ENCODE measurements at regions not wholly inside any gene's neighbourhood (a gene's known extent, or its start where the extent isn't known, plus 50 kb on each side); places are given as distances from the start of the nearest gene placed in this dataset.
A peak's percentile ranks its signal among the peaks of the same experiment; 100 is the strongest.
"Not testable (repeated sequence)": the region's sequence is repeated elsewhere in the genome, so short reads cannot be mapped to it uniquely, and the experiment has no call there.

DNA sequence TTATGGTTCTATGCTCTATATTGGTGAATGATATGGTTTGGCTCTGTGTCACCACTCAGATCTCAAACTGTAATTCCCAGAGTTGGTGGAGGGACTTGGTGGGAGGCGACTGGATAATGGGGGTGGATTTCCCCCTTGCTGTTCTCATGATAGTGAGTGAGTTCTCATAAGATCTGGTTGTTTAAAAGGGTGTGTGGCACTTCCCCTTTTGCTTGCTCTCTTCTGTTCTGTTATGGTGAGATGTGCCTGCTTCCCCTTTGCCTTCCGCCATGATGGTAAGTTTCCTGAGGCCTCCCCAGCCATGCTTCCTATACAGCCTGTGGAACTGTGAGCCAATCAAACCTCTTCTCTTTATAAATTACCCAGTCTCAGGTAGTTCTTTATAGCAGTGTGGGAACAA lies 446.6 kb upstream of the PDE3A start:
- DNase-seq: not testable (repeated sequence)

DNA sequence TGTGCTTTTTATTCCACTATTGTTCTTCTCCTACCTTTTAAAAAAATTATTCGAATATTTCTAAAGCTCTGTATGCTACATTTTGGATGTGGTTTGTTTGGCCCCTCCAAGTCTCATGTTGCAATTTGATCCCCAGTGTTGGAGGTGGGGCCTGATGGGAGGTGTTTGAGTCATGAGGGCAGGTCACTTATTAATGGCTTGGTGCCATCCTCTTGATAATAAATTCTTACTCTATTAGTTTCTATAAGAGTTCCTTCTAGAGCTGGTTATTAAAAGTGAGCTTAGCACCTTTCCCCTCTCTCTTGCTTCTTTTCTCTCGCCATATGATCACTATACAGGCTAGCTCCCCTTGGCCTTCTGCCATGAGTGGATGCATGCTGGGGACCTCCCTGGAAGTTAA lies 445.6 kb upstream of the PDE3A start:
- DNase-seq: no peak

DNA sequence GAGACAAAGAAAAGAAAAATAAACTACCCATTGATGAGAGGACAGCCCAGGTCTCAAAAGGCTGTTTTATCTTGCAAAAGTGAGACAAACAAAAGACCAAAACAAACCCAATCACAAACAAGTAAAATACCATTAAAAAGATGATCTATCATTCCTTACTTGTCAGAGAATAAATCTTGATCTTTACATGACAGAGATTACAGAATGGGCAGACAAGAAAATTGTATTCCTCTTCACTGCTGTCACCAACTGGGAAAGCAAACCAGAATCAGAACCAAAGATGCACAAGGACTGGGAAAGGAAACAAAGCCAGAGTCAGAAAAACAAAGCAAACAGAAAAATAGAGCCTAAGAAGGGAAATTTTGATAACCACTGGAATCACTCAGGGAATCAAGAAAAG lies 444.0 kb upstream of the PDE3A start:
- no peak for DNase-seq

DNA sequence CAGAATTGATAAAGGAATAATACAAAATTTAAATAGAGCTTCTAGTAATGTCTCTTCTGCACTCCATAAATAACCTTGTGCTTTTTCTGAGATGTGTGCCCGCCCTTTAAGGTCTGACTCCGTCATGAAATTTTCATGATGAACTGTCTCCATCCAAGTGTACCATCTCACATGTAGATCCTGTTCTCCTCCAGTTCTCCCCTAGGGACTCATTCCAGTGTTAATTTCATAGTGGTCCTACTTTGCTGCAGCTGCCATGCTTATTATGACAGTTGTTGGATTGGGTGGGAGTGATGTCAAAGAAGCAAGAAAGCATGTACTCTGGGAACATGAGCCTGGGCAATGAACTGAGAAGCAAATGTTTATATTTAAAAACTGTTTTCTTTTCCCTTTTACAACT lies 442.5 kb upstream of the PDE3A start:
- DNase-seq: peak in 1 of 3 experiments; percentile 17

DNA sequence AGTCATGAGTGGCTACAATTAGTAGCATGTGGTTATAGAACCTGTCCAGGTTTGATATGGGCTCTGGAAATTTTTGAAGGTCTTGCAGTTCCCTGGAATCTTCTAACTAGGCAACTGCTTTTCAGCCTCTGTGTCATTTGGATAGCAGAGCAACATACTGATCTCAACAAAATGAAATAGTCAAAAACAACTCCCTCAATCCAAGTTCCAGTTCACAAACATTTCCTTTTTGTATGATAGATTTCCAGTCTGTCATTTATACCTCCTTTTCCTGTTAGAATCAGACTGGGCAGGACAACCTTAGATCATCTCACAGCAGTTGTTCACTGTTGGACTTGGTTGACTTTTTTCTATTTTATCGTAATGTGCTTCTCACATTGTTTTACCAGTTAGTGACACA lies 442.1 kb upstream of the PDE3A start:
- DNase-seq: no peak

DNA sequence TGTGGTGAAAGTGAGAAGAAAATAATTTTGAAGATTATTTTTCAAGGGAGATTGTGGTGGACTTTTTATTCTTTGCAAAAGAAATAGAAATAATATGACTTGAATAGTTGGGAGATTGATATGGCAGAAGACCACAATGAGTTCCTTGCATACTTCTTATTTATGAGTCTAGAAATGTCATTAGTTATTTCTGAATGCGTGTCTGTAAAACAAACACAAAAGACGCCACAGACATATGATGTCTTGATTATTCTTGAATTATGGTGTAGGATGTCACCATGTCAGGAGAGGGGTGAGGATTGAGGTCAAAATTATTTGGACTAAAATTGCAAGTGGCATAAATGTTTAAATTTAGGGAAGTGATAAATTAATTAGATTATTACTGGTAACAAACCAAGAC lies 440.7 kb upstream of the PDE3A start:
- no peak for DNase-seq

DNA sequence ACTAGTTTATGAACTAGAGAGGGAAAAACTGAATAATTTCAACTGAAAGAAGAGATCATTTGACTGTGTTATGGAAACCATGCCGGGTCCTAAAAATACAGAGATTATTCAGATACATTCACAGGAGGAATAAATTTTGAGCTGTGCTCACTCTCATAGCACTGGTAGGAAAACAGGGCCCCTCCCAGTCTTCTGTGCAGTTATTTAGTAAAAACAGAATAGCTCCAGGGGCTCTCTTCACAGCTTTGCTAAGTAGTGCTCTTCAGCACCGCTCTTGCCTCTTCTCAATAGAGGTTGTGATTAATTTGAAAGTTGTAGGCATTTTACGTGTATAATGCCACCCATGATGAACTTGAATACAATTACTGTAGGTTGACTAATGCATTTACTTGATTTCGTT lies 435.9 kb upstream of the PDE3A start:
- DNase-seq: peak in 1 of 3 experiments; percentile 3

DNA sequence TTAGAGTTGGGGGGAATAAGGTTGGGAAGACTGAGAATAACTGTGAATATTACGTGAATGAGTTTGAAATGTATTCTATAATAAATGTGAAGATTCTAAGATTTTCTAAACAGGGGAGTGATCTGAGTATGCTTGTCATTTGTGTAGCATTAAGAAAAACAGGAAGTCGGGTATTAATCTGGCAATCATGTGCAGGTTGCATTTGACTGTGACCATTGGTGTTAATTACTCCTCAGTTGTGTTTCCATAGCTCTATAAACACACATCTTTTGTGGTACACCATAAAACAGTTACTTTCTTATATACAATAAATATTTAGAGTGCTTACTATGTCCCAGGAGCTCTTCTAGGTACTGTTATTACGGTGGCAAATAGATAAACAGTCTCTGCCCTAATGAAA lies 434.4 kb upstream of the PDE3A start:
- DNase-seq: no peak

DNA sequence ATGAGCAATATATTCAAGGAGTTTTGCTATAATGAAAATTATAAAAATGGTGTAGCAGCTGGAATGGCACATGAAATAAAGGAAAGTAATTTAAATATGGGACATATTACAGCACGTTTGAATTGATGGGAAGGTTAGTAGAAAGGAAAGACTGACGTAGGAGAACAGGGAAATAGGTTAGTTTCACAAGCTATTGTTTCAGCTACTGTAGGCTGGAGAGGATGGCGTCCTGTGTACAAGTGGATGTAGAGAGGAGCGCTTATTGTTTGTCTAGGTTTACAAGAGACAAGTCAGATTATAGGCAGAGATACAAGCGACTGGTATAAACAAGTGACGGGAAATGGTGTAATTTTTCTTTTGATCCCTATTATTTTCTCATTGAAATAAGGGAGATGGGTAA lies 431.2 kb upstream of the PDE3A start:
- DNase-seq: no peak

DNA sequence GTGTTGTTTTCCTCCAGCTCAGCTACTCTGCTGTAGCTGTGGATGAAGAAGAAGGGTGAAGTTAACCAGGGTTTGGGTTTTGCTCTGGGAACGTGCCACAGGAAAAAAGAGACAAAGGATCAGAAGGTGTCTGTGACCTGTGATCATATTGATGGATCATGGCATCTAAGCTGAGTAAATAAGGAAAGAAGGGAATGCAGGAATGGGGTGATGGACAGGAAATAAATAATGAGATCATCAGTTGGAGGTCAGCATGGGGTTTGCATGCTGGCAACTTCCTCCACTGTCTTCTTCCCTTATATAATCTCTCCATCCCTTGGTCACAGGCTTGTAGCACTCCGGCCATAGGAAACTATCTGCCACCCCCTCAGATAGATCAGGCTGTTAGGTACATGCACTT lies 430.3 kb upstream of the PDE3A start:
- DNase-seq: no peak

DNA sequence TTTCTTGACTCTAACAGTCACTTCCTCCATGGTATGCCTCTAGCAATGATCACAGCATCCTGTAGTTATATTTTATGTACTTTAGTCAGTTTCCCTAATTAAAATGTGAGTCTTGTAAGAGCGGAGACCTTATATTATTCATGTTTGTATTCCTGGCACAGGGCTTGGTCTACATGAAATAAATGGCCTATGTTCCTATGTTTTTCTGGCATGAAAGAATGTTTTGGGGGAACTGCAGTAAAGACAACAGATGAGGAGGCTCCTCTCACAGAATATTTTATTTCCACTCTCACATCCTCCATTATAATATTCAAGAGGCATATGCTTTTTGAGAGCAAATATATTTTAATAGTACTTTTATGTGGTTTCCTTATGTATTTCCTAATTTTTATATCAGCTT lies 429.8 kb upstream of the PDE3A start:
- no peak for DNase-seq

DNA sequence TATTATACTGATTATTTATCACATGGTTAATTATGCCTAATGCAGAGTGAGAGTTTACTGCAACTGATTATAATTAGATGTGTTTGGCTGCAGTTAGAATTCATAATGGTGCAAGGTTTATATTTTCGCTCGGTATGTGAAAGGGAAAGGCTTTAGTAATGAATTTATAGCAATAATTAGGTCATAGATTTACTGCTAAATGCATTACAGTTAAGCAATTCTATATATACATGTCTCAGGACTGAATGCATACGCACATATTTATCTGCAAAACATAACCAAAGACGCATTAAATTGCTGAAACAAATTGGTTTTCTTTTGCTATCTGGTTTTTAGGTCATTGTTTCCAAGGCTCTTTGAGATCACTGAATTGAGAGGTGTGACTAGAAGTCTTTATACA lies 428.1 kb upstream of the PDE3A start:
- no peak for DNase-seq

DNA sequence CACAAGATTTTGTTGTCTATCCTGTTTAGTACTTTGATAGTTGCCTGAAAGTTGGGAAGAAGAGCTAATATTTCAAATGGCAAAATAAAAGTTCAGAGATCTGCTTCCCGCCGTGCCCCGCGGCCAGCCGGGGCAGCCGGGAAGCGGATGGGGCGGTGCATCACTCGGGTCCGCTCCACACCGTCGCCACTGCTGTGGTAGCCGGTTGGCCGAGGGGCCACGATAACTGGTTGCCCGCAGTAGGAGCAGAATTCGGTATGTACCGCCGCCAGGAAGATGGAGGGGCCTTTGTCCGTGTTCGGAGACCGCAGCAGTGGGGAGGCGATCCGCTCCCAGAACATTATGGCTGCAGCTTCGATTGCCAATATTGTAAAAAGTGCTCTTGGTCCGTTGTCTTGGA lies 427.2 kb upstream of the PDE3A start:
- DNase-seq: no peak

DNA sequence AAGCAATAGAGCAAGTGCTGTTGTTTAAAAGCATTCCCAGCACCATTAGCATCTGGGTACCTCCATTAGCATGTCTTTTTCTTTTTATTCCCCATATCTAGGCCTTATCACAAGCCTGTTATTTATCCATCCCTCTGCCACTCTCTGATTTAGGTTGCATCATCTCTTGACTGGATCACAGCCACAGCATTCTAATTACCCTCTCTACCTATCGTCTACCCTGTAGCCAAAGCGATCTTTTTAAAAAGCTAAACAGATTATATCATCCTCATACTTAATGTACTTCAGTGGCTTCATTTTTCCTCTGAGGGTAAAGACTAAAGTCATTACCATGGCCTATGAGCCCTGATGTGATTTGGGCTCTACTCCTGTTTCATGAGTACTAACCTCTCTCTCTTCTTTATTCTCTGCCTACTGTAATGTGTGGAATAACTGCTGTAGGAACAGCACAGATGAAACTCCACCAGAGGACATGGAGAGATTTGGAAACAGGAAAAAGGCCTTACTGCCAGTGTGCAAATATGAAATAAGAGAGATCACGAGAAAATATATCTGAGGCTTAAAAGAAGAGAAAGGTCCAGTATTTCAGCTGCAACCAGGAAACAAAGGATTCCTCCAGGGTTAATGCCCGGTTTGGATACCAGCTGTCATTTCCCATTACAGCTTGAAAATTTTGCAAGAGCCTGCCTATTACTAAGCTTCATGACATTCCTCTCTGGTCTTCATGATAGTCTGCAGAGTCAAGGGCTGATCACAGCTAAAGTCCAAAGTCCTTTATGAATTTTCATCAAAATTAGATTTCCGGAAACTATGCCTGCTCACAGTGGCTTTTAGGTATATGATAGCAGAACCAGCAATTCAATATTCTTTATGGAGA lies 422.5 kb upstream of the PDE3A start:
- no peak for DNase-seq

DNA sequence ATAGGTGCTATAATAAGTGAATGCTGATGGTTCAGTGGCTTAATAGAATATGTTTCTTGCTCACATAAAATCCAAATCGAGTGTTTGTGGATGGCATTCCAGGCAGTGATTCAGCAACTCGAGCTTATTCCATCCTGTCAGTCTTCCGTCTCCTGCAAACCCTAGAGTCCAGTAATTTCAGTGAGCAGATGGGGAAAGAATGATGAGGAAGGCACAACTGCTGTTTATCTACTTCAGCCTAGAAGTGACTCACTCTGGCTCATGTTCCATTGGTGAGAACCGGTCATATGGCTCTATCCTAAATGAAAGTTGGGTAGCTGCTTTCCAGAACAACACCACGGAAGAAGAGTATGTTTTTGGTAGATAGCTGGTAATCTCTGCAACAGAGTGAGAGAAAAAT lies 421.8 kb upstream of the PDE3A start:
- DNase-seq: no peak

DNA sequence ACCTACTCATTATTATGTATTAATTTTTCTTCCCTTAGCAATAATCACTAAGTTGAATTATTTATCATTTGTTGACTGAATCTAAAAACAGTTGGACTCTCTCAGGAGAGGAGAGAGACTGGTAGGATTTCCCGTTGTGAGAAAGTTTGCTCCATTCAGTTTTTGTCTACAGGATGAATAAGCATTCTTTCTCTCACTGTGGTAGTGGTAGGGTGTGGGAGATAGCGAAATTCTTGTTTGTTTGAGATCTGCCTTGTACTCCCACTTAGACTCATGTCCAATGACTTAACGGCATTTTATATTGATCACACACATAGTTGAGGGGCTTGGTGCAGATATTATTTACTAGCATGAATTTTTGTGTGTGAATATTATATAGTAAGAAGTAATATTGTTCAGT lies 421.0 kb upstream of the PDE3A start:
- DNase-seq: no peak

DNA sequence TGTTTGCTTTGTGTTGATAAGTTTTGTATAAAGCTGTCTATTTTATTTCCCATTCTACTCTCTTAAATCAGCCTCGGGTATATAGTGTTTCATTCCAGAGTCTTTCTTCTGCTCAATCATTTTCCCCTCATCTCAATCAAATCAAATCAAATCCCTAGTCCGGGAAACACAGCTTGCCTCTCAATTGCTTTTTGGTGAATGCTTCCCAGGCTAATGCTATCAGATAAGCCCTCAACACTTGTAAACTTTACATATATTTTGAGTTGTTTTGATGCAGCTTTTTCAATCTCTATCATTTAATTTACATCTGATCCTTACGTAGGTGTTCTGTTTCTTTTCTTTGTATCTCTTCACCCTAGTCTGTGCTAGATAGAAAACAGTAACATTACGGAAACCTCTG lies 416.7 kb upstream of the PDE3A start:
- DNase-seq: no peak

DNA sequence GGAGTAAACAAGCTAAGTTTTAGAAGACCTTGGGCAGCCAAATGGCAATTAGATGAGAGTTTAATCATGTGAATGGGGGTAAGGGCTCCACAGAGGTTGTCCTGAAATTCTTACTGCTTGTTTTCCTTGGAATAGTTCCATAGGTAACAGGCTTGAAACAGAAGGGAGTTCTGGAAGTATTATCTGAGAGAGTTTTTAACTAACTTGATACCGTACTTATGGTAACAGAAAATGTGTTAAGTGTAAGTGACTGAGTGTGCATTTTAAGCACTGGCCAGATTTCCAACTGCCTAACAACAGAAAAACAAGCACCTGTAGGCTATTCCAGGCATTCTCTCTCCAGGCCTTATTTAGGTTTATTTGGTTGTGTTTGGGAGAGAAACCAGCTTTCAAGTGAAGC lies 414.6 kb upstream of the PDE3A start:
- no peak for DNase-seq

DNA sequence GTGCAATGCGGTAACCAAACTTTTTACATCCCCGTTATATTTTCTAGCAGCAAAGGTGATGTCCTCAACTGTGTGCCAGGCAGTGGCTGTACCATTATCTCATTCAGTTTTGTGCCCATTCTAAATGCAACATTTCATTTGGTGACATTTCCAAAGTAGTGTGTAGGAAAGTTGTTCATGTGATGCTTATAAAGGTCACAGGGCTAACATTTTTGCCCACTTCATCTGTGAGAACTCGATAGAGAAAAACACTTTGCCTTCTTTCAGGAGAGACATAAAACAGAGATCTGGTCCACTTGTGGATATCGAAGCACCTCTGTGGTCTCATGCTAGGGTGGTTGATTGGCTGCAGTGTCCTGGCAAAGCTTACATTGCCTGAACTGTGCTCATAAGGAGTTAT lies 414.2 kb upstream of the PDE3A start:
- no peak for DNase-seq

DNA sequence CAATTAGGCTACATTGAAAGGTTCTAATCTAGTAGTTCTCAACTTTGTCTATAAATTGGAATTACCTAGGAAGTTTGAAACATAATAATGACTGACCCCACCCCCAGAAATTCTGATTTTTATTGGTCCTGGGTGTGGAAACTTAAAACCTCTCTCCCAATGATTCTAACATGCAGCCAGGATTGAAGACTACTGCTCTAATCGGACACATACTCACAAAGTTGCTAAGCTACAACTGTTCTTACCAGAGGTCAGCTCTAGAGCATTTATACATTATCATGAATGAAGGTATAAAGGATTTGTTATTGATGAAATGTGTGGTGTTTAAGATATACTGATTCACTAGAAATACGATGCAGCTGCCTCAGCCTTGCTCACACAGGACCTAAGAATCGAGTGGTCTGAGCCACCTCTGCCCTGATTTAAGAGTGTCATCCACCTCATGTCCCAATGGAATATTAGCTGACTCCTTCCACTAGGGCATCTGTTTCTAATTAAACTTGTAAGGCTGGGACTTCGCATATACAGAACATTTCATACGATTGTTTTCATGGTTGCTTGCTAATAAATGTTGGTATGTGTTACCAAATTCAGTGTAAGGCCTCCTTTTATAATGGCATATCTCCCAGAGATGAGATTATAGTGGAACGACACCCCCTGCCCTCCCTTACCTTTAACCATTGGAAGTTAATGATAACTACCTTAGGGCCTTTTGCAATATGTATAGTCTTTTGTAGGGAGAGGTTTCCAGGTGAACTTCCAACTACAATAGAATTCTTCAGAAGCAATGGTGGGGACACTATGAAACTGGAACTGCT lies 410.8 kb upstream of the PDE3A start:
- DNase-seq: no peak

DNA sequence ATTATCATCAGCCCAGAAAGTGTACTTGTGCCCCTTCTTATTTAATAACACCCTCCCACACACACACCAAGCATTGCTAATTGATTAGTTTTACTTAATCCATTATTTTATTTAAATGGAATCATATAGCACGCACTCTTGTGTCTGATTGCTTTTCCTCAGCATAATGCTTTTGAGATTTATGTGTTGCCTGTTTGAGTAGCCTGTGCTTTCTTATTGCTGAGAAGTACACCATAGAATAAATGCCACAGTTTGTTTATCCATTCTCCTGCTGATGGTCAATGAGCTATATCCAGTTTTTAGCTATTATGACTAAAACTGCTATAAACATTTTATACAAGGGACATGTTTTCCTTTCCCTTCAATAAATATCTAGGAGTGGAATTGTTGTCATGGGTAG lies 409.9 kb upstream of the PDE3A start:
- no peak for DNase-seq

DNA sequence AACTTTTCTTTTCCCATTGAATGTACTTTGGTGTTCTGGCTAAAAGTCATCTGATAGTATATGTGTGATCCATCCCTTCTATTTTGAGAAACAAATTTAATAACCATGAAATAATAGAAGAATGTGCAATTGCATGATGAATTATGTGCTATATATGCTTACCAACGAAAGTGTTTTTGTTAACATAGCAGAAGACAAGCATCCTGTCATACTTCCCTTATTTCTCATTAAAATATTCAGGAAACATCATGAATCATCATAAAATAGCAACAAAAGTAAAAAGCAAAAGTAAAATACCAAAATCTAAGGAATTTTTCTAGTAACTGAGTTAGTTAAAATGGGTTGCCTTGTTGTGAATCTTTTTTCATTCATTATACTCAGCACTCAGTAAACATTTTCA lies 409.0 kb upstream of the PDE3A start:
- DNase-seq: no peak

DNA sequence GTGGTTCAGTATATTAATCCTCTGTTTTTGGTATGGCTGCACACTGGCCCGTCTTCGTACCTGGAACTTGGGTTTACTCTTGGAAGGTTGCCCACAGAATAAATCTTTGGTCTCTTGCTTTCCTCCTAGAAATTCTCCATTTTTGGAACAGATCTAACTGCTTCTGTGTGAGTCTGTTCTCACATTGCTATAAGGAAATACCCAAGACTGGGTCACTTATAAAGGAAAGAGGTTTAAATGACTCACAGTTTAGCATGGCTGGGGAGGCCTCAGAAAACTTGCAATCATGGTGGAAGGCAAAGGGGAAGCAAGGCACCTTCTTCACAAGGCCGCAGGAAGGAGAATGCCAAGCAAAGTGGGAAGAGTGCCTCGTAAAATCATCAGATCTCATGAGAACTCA lies 407.8 kb upstream of the PDE3A start:
- DNase-seq: no peak

DNA sequence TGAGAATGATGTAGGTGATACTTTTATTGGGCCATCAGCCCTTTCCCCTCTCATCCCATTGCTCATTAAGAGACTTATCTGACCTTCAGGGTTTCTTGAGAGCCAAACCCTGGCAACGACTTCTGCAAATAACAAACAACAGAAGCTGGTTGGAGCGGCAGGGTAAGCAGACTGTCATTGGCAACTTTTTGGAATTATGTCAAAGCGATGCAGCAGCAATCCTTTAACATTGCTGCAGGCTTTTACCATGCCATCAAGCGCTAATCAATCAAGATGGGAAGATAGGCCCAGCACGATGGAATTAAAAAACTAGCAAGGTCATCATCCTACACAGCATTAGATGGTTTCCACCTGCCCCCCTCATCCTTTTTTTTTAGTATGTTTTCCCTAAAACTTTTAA lies 406.1 kb upstream of the PDE3A start:
- no peak for DNase-seq

DNA sequence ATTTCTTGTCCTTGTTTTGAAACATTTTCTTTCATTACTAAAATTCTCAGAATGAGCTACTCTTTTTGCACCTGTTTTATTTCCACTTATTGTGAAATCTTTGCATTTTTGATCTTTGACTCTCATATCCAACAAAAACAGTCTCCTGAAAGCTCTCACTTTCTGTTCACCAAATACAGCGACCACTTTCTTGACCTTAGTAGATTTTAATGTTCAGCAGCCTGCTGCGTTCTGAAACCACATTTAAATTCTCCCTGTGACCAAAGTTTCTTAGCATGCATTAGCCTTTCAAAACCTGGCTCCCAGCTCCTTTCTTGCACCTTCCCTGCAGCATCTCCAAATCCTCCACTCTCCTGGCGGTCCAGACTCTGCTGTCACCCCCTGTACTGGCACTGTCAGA lies 404.4 kb upstream of the PDE3A start:
- DNase-seq: no peak

All from NCI-H1417 (cell line).